ENCODE measurements at regions not wholly inside any gene's neighbourhood (a gene's known extent, or its start where the extent isn't known, plus 50 kb on each side); places are given as distances from the start of the nearest gene placed in this dataset.
A peak's percentile ranks its signal among the peaks of the same experiment; 100 is the strongest.
"Not testable (repeated sequence)": the region's sequence is repeated elsewhere in the genome, so short reads cannot be mapped to it uniquely, and the experiment has no call there.

GRCh38 chr2:133879703-133880102, 311.4 kb upstream of the NCKAP5 start:
- no peak overlapping the region for H3K4me3 ChIP-seq (ENCODE audit: low read depth, low read length)
- no peaks in the 10 kb centered on the region for H3K36me3 ChIP-seq (ENCODE audit: insufficient read depth, low read length)
- peaks cover 32% of the 10 kb centered on the region for H3K27me3 ChIP-seq (ENCODE audit: insufficient read depth, low read length)
- H2AFZ ChIP-seq (ENCODE audit: low read length, unreplicated experiment) = no peak overlapping the region
- no peaks in the 10 kb centered on the region for H3K79me2 ChIP-seq (ENCODE audit: control insufficient read depth, insufficient read depth, low read length, unreplicated experiment)
- no peaks in the 10 kb centered on the region for H3K4me1 ChIP-seq (ENCODE audit: control insufficient read depth, insufficient read depth, low read length, unreplicated experiment)
- no peak overlapping the region for H3K27ac ChIP-seq (ENCODE audit: low read depth, low read length)

GRCh38 chr2:133882159-133882558, 313.9 kb upstream of the NCKAP5 start:
- H3K27me3 ChIP-seq (ENCODE audit: insufficient read depth, low read length) = peaks cover 26% of the 10 kb centered on the region
- not testable (repeated sequence) for H2AFZ ChIP-seq (ENCODE audit: low read length, unreplicated experiment); H3K27ac ChIP-seq (ENCODE audit: low read depth, low read length); H3K4me1 ChIP-seq (ENCODE audit: control insufficient read depth, insufficient read depth, low read length, unreplicated experiment); H3K36me3 ChIP-seq (ENCODE audit: insufficient read depth, low read length); H3K4me3 ChIP-seq (ENCODE audit: low read depth, low read length); H3K79me2 ChIP-seq (ENCODE audit: control insufficient read depth, insufficient read depth, low read length, unreplicated experiment)

- no peaks in the 10 kb centered on the region for H3K79me2 ChIP-seq (ENCODE audit: control insufficient read depth, insufficient read depth, low read length, unreplicated experiment)
- H3K36me3 ChIP-seq (ENCODE audit: insufficient read depth, low read length) = no peaks in the 10 kb centered on the region
- no peak overlapping the region for H2AFZ ChIP-seq (ENCODE audit: low read length, unreplicated experiment)
- H3K4me1 ChIP-seq (ENCODE audit: control insufficient read depth, insufficient read depth, low read length, unreplicated experiment) = no peaks in the 10 kb centered on the region
- H3K27ac ChIP-seq (ENCODE audit: low read depth, low read length) = no peak overlapping the region
- peaks cover 26% of the 10 kb centered on the region for H3K27me3 ChIP-seq (ENCODE audit: insufficient read depth, low read length)
- H3K4me3 ChIP-seq (ENCODE audit: low read depth, low read length) = no peak overlapping the region
Observed at GRCh38 chr2:133884739-133885381, 316.6 kb upstream of the NCKAP5 start.

GRCh38 chr2:133885847-133886246, 317.6 kb upstream of the NCKAP5 start:
- Histone ChIP-seq H3K36me3 (ENCODE audit: insufficient read depth, low read length) (no peaks in the 10 kb centered on the region), H2AFZ (ENCODE audit: low read length, unreplicated experiment) (no peak overlapping the region), H3K4me3 (ENCODE audit: low read depth, low read length) (no peak overlapping the region), H3K27ac (ENCODE audit: low read depth, low read length) (no peak overlapping the region), H3K4me1 (ENCODE audit: control insufficient read depth, insufficient read depth, low read length, unreplicated experiment) (no peaks in the 10 kb centered on the region), H3K27me3 (ENCODE audit: insufficient read depth, low read length) (peaks cover 30% of the 10 kb centered on the region), H3K79me2 (ENCODE audit: control insufficient read depth, insufficient read depth, low read length, unreplicated experiment) (no peaks in the 10 kb centered on the region)

GRCh38 chr2:133886735-133887675, 318.7 kb upstream of the NCKAP5 start:
- peaks cover 30% of the 10 kb centered on the region for H3K27me3 ChIP-seq (ENCODE audit: insufficient read depth, low read length)
- no peaks in the 10 kb centered on the region for H3K79me2 ChIP-seq (ENCODE audit: control insufficient read depth, insufficient read depth, low read length, unreplicated experiment)
- H3K27ac ChIP-seq (ENCODE audit: low read depth, low read length) = no peak overlapping the region
- H3K4me1 ChIP-seq (ENCODE audit: control insufficient read depth, insufficient read depth, low read length, unreplicated experiment) = no peaks in the 10 kb centered on the region
- H2AFZ ChIP-seq (ENCODE audit: low read length, unreplicated experiment) = peak overlapping the region; percentile 2
- no peak overlapping the region for H3K4me3 ChIP-seq (ENCODE audit: low read depth, low read length)
- no peaks in the 10 kb centered on the region for H3K36me3 ChIP-seq (ENCODE audit: insufficient read depth, low read length)

GRCh38 chr2:133887676-133888040, 319.4 kb upstream of the NCKAP5 start:
- H3K36me3 ChIP-seq (ENCODE audit: insufficient read depth, low read length) = no peaks in the 10 kb centered on the region
- H3K4me1 ChIP-seq (ENCODE audit: control insufficient read depth, insufficient read depth, low read length, unreplicated experiment) = no peaks in the 10 kb centered on the region
- H3K79me2 ChIP-seq (ENCODE audit: control insufficient read depth, insufficient read depth, low read length, unreplicated experiment) = no peaks in the 10 kb centered on the region
- H3K27ac ChIP-seq (ENCODE audit: low read depth, low read length) = no peak overlapping the region
- H2AFZ ChIP-seq (ENCODE audit: low read length, unreplicated experiment) = no peak overlapping the region
- peaks cover 37% of the 10 kb centered on the region for H3K27me3 ChIP-seq (ENCODE audit: insufficient read depth, low read length)
- no peak overlapping the region for H3K4me3 ChIP-seq (ENCODE audit: low read depth, low read length)

GRCh38 chr2:133888107-133888506, 319.8 kb upstream of the NCKAP5 start:
- peaks cover 40% of the 10 kb centered on the region for H3K27me3 ChIP-seq (ENCODE audit: insufficient read depth, low read length)
- no peaks in the 10 kb centered on the region for H3K79me2 ChIP-seq (ENCODE audit: control insufficient read depth, insufficient read depth, low read length, unreplicated experiment)
- no peak overlapping the region for H3K4me3 ChIP-seq (ENCODE audit: low read depth, low read length)
- no peaks in the 10 kb centered on the region for H3K36me3 ChIP-seq (ENCODE audit: insufficient read depth, low read length)
- no peak overlapping the region for H3K27ac ChIP-seq (ENCODE audit: low read depth, low read length)
- no peak overlapping the region for H2AFZ ChIP-seq (ENCODE audit: low read length, unreplicated experiment)
- no peaks in the 10 kb centered on the region for H3K4me1 ChIP-seq (ENCODE audit: control insufficient read depth, insufficient read depth, low read length, unreplicated experiment)

- Histone ChIP-seq H3K79me2 (ENCODE audit: control insufficient read depth, insufficient read depth, low read length, unreplicated experiment) (no peaks in the 10 kb centered on the region), H3K4me3 (ENCODE audit: low read depth, low read length) (no peak overlapping the region), H2AFZ (ENCODE audit: low read length, unreplicated experiment) (no peak overlapping the region), H3K27ac (ENCODE audit: low read depth, low read length) (no peak overlapping the region), H3K36me3 (ENCODE audit: insufficient read depth, low read length) (no peaks in the 10 kb centered on the region), H3K27me3 (ENCODE audit: insufficient read depth, low read length) (peaks cover 46% of the 10 kb centered on the region), H3K4me1 (ENCODE audit: control insufficient read depth, insufficient read depth, low read length, unreplicated experiment) (no peaks in the 10 kb centered on the region)
Observed at GRCh38 chr2:133888621-133889219, 320.5 kb upstream of the NCKAP5 start.

GRCh38 chr2:133892352-133892913, 324.2 kb upstream of the NCKAP5 start:
- no peak overlapping the region for H2AFZ ChIP-seq (ENCODE audit: low read length, unreplicated experiment)
- H3K27me3 ChIP-seq (ENCODE audit: insufficient read depth, low read length) = peaks cover 55% of the 10 kb centered on the region
- no peaks in the 10 kb centered on the region for H3K36me3 ChIP-seq (ENCODE audit: insufficient read depth, low read length)
- H3K4me1 ChIP-seq (ENCODE audit: control insufficient read depth, insufficient read depth, low read length, unreplicated experiment) = no peaks in the 10 kb centered on the region
- H3K4me3 ChIP-seq (ENCODE audit: low read depth, low read length) = no peak overlapping the region
- H3K27ac ChIP-seq (ENCODE audit: low read depth, low read length) = no peak overlapping the region
- H3K79me2 ChIP-seq (ENCODE audit: control insufficient read depth, insufficient read depth, low read length, unreplicated experiment) = no peaks in the 10 kb centered on the region

- H3K27ac ChIP-seq (ENCODE audit: low read depth, low read length) = no peak overlapping the region
- no peak overlapping the region for H3K4me3 ChIP-seq (ENCODE audit: low read depth, low read length)
- no peak overlapping the region for H2AFZ ChIP-seq (ENCODE audit: low read length, unreplicated experiment)
- H3K4me1 ChIP-seq (ENCODE audit: control insufficient read depth, insufficient read depth, low read length, unreplicated experiment) = no peaks in the 10 kb centered on the region
- no peaks in the 10 kb centered on the region for H3K79me2 ChIP-seq (ENCODE audit: control insufficient read depth, insufficient read depth, low read length, unreplicated experiment)
- peaks cover 41% of the 10 kb centered on the region for H3K27me3 ChIP-seq (ENCODE audit: insufficient read depth, low read length)
- H3K36me3 ChIP-seq (ENCODE audit: insufficient read depth, low read length) = no peaks in the 10 kb centered on the region
Observed at GRCh38 chr2:133894429-133894828, 326.2 kb upstream of the NCKAP5 start.

All from ACC112 (cell line).